ENCODE measurements at regions not wholly inside any gene's neighbourhood (a gene's known extent, or its start where the extent isn't known, plus 50 kb on each side); places are given as distances from the start of the nearest gene placed in this dataset.
"Not testable (repeated sequence)": the region's sequence is repeated elsewhere in the genome, so short reads cannot be mapped to it uniquely, and the experiment has no call there.

DNA sequence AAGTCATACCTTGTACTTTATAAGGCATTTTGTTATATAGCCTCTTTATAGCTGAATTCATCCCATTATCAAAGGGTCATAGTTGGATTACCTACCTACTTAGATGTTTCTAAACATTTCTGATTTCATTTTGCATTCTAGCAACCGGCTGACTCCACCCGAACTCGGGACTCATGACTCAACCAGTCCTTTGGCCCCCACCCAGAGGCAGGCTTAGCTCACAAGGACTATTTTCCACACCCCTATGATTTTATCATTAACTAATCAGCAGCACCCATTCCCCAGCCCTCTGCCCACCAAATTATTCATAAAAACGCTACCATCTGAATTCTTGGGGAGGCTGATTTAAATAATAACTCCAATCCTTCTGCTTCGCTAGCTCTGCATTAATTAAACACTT lies 79.9 kb upstream of the EGFL6 start:
- no peak overlapping the region for H3K4me3 ChIP-seq (ENCODE audit: low read length)
- TF ChIP-seq, protein P1, sequence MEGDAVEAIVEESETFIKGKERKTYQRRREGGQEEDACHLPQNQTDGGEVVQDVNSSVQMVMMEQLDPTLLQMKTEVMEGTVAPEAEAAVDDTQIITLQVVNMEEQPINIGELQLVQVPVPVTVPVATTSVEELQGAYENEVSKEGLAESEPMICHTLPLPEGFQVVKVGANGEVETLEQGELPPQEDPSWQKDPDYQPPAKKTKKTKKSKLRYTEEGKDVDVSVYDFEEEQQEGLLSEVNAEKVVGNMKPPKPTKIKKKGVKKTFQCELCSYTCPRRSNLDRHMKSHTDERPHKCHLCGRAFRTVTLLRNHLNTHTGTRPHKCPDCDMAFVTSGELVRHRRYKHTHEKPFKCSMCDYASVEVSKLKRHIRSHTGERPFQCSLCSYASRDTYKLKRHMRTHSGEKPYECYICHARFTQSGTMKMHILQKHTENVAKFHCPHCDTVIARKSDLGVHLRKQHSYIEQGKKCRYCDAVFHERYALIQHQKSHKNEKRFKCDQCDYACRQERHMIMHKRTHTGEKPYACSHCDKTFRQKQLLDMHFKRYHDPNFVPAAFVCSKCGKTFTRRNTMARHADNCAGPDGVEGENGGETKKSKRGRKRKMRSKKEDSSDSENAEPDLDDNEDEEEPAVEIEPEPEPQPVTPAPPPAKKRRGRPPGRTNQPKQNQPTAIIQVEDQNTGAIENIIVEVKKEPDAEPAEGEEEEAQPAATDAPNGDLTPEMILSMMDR (conservative IDR thresholded peaks at IDR 0.05; ENCODE audit: low read depth, low read length) = no peak
- peak; percentile 58 for DNase-seq (ENCODE audit: low read depth)

DNA sequence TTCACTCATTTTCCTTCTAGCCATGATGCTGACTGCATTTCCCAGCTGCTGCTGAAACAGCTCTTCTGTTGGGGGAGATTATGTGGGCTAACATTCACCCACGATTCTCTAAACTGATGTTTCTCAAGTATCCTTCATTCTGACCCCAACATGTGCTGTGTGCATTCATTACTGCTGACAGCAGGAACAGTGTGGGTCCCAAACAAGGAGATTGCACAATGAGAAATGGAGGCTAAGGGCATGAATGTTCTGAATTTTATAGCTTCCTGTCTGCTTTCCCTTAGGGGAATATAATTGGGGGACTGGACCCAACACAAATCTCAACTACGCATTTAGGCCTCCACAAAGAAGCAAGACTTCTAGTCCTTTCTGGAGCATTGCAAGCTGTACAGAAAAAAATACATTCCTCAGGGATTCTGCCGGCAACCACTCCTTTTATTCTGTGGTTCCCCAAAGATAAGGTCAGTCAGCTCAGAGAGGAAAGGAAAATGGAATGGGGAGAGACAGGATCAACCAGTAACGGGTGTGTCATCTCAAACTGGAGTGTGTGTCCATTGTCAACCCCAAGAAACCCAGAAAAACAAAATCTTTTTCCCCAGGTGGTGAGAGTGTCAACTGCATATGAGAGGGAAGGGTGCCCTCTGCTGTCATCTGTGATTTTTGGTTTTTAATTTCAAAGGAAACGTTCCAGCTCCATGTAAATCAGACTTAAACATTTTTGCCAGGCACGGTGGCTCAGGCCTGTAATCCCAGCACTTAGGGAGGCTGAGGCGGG lies 81.5 kb upstream of the EGFL6 start:
- DNase-seq (ENCODE audit: low read depth) = peak; percentile 45
- no peak overlapping the region for H3K4me3 ChIP-seq (ENCODE audit: low read length)
- TF ChIP-seq, protein P1 (conservative IDR thresholded peaks at IDR 0.05; ENCODE audit: low read depth, low read length) = peak; percentile 54

DNA sequence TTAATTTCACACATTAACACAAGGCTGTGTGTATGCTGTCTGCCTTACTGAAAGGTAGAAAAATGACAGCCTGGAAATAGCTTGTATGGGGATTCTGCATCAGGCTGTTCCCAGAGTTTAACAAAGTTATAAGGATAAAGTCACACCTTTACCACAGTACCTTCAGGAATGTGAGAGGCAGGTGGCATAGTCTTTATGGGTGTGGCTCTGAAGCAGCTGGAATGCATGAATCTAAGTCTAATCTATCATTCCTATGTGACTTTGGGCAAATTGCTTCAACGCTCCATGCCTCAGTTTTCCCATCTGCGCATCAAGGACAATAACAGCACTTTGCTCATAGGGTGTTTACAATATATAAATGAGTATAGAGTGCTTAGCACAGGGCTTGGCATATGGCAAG lies 84.2 kb upstream of the EGFL6 start:
- TF ChIP-seq, protein P1 (conservative IDR thresholded peaks at IDR 0.05; ENCODE audit: low read depth, low read length) = no peak
- no peak overlapping the region for H3K4me3 ChIP-seq (ENCODE audit: low read length)
- no peak for DNase-seq (ENCODE audit: low read depth)

DNA sequence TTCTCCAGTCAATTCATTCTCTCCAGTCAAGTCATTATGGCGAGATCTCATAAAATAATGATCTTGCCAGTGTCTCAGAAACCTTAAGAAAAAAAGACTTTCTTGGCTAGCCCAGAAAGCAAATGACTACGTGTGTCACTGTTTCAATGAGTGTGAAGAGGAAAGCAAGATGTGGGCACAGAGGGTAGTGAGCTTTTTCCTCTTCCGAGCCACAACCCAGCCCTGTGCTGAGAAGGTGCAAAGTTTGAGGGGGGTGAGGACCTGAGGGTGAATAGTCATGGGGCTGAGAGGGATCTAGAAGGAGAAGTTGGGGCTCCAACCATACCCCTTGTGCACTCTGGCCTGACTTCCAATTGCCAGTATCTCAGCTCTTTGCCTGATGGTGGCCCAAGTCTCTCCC lies 85.6 kb upstream of the EGFL6 start:
- TF ChIP-seq, protein P1 (conservative IDR thresholded peaks at IDR 0.05; ENCODE audit: low read depth, low read length) = no peak

DNA sequence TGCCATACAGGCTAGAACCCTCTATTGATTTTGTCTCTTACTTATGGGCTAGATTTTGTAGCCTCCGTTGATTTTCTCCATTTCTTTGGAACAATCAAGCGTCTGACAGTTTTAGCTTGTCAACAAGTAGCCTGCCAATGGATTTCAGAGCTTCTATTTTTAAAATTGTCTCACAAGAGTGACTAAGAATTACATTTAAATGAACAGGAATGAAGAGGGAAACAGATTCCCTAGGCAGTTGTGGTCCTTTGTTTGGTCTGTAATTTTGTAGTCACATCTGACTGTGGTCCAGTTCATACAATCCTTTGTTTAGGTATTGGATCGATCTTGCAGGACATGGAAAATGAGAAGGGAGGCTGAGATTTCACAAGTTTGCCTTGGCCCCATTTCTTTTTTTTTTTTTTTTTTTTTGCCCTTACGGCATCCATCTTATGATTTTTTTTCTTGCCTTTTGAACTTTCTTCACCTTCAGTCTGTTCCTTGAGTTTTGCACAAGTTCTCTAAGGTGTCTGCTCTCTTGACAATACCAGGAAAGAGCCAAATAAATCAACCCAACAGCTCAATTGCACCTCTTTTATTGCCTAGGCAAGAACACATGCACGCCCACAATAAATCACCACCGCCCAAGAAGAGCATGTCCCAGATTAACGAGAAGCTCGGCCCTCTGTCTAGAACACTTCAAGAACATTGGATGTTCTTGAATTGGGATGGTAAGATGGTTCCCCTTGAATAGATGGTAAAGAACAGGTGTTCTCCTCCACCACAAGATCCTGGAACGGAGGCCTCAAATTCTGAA lies 86.5 kb upstream of the EGFL6 start:
- TF ChIP-seq, protein P1 (conservative IDR thresholded peaks at IDR 0.05; ENCODE audit: low read depth, low read length) = no peak
- DNase-seq (ENCODE audit: low read depth) = no peak

More for the DNA sequence above, 85.6 kb upstream of the EGFL6 start:
- DNase-seq (ENCODE audit: low read depth) = no peak
- H3K4me3 ChIP-seq (ENCODE audit: low read length) = no peak overlapping the region

DNA sequence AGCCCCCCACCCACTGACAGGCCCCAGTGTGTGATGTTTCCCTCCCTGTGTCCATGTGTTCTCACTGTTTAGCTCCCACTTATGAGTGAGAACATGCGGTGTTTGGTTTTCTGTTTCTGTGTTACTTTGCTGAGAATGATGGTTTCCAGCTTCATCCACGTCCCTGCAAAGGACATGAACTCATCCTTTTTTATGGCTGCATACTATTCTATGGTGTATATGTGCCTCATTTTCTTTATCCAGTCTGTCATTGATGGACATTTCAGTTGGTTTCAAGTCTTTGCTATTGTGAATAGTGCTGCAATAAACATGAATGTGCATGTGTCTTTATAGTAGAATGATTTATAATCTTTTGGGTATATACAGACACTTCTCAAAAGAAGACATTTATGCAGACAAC lies 88.6 kb upstream of the EGFL6 start:
- not testable (repeated sequence) for DNase-seq (ENCODE audit: low read depth)

More for the DNA sequence above, 86.5 kb upstream of the EGFL6 start:
- no peak overlapping the region for H3K4me3 ChIP-seq (ENCODE audit: low read length)

DNA sequence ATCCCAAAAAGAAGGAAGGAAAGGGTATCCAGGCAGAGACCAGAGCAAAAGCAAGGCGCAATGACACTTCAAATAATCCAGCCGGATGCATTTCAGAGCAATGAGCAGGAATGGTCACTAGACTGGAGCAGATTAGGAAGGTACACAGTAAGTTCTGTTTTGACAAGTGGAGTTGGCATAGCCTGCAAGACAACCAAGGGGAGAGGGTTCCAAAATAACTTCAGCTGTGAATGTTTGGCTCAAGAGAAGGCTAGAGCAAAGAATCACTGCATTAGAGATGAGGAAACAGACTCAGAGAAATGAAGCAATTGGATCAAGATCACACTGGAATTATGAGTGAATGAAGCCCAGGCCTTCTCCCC lies 90.0 kb upstream of the EGFL6 start:
- TF ChIP-seq, protein P1 (conservative IDR thresholded peaks at IDR 0.05; ENCODE audit: low read depth, low read length) = no peak
- no peak for DNase-seq (ENCODE audit: low read depth)
- no peak overlapping the region for H3K4me3 ChIP-seq (ENCODE audit: low read length)

More for the DNA sequence above, 88.6 kb upstream of the EGFL6 start:
- not testable (repeated sequence) for H3K4me3 ChIP-seq (ENCODE audit: low read length)
